ENCODE measurements at regions not wholly inside any gene's neighbourhood (a gene's known extent, or its start where the extent isn't known, plus 50 kb on each side); places are given as distances from the start of the nearest gene placed in this dataset.
"Not testable (repeated sequence)": the region's sequence is repeated elsewhere in the genome, so short reads cannot be mapped to it uniquely, and the experiment has no call there.

DNA sequence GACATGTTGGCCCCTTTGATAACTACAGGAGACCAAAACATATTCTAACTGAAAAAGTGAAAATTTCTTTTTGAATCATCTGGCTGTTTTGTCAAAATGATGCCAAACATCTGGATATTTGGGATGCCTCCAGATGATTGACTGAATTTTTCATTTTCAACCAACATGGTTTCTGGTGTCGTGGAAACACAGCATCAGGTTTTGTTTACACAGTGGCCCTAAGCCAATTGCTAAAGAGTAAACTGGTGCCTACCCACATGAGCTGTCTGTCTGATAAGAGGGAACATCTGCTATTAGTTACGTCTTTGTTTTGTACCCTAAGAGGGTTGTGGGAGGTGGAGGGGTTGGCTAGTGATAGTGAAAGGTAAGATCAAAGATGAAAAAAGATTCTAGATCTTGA, 204.8 kb downstream of the KCNK2 start:
- DNase-seq (ENCODE audit: low spot score), result no peak
- in situ Hi-C loops (cut with MboI; ENCODE audit: low sequenced_read_pairs, unreplicated experiment), result no loop called here
- TF ChIP-seq CTCF (IDR thresholded peaks at IDR 0.05; ENCODE audit: borderline replicate concordance, control extremely low read depth, extremely low read depth, insufficient read depth, missing control alignments), result no peak

DNA sequence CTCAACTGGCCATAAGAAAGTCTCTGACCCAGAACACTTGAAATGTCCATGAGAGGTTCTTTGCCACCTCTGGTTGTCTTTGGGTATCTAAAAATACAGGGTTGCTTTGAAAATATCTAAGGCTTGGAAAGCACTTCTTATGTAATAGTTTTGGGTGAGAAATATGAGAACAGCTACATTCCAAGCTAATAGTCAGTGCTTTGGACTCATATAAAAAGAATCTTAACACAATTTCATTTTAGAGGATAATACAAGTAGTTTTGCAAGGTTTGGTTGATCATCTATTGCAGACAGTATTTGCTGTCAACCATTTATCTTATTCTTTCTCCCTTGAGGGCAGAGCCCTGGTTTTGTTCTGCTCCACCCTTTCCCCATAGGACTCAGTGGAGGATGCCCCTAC, 207.5 kb downstream of the KCNK2 start:
- in situ Hi-C loops (cut with MboI; ENCODE audit: low sequenced_read_pairs, unreplicated experiment), result no loop called here
- no peak for DNase-seq (ENCODE audit: low spot score)
- TF ChIP-seq CTCF (IDR thresholded peaks at IDR 0.05; ENCODE audit: borderline replicate concordance, control extremely low read depth, extremely low read depth, insufficient read depth, missing control alignments), result no peak

DNA sequence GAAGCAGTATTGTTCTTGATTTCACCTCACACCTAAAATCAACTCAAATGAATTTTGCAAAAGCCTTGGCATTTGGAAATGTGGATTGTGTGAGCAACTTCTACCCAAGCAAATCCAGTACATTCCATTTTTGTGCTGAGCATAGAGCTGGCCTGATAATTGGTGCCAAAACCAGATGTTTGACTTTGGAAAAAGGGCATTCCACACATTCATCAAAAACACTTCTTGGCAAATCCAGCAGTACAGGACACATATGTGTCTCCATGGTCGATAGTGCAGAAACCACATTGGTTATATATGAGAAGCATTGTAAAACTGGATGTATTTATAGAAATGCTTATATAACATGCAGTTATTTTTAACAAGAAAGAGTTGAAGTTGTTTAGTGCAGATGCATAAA, 210.4 kb downstream of the KCNK2 start:
- no peak for TF ChIP-seq CTCF (IDR thresholded peaks at IDR 0.05; ENCODE audit: borderline replicate concordance, control extremely low read depth, extremely low read depth, insufficient read depth, missing control alignments)
- DNase-seq (ENCODE audit: low spot score), result no peak
- in situ Hi-C loops (cut with MboI; ENCODE audit: low sequenced_read_pairs, unreplicated experiment), result no loop called here

DNA sequence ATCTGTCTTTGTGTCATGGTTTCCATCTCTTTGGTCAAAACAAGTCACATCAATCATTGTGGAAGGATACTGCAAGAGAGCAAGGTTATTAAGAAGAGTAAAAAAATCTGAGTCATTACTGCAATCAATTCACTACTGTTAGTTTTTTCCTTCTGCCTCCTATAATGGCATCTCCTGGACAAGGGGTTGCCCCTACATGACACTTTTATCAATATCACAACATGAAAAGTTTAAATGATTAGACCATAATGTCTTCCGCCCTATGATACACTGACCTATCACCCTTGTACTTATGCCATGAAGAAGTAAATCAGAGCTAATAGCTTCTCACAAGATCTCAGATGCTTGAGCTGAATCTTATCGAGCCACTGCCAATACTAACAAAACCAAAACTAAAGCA, 223.9 kb downstream of the KCNK2 start:
- in situ Hi-C loops (cut with MboI; ENCODE audit: low sequenced_read_pairs, unreplicated experiment), result no loop called here
- DNase-seq (ENCODE audit: low spot score), result no peak
- no peak for TF ChIP-seq CTCF (IDR thresholded peaks at IDR 0.05; ENCODE audit: borderline replicate concordance, control extremely low read depth, extremely low read depth, insufficient read depth, missing control alignments)

DNA sequence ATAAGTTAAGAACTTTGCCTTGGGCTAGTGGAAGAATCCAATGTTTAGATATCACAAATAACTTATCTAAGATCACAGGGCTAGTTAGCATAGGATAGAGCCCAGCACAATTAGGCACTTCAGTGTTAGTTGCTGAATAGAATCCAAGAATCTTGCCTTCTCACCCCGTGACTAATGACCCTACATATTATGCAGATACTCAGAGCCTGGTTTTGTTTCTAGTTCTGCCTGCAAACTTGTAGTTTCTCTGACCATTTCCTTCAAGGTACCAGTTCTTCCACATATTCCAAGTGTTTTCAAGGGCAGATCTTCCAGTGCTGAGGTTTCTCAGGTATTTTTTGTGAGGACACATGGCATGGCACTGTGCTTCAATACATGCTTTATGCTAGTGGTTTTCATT, 239.3 kb downstream of the KCNK2 start:
- TF ChIP-seq CTCF (IDR thresholded peaks at IDR 0.05; ENCODE audit: borderline replicate concordance, control extremely low read depth, extremely low read depth, insufficient read depth, missing control alignments), result no peak
- no peak for DNase-seq (ENCODE audit: low spot score)
- in situ Hi-C loops (cut with MboI; ENCODE audit: low sequenced_read_pairs, unreplicated experiment), result no loop called here

GRCh38 chr1:215323992-215324391, 241.5 kb downstream of the KCNK2 start:
- DNase-seq (ENCODE audit: low spot score); in situ Hi-C loops (cut with MboI; ENCODE audit: low sequenced_read_pairs, unreplicated experiment): not testable (repeated sequence)

DNA sequence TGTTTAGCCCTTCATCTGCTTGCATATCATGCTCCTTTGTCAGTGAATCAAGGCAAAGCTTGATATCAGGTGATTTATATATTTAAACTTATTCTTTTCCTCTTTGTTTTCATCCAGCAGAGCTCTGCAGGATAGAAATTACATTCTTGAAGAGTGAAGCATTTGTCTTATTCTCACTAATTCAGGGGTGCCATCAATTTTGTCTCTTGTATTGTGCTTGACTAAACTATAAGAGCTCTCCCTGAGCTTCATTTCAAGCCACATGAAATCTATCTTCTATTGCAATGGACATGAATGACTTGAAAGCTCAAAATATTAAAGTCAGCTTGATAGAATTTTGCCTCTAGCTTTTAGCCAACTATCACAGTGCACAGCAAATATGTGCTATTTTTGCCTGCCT, 236.7 kb upstream of the KCTD3 start:
- no peak for TF ChIP-seq CTCF (IDR thresholded peaks at IDR 0.05; ENCODE audit: borderline replicate concordance, control extremely low read depth, extremely low read depth, insufficient read depth, missing control alignments)
- in situ Hi-C loops (cut with MboI; ENCODE audit: low sequenced_read_pairs, unreplicated experiment), result no loop called here
- no peak for DNase-seq (ENCODE audit: low spot score)

Measured in GM13976 (cell line).